Stomach smooth muscle (tissue), 2 donors: ENCODE measurements at regions not wholly inside any gene's neighbourhood (a gene's known extent, or its start where the extent isn't known, plus 50 kb on each side); places are given as distances from the start of the nearest gene placed in this dataset.
"Not testable (repeated sequence)": the region's sequence is repeated elsewhere in the genome, so short reads cannot be mapped to it uniquely, and the experiment has no call there.

ENCODE experiments used
- H3K27ac ChIP-seq: one replicate; pipeline ENCODE4 v1.7.0; 2013; ENCODE audit warnings: mild to moderate bottlenecking, low read length, inconsistent platforms
- H3K27me3 ChIP-seq, 2 donors: one replicate each; pipeline ENCODE4 v1.7.0; 2013; ENCODE audit warnings: low read length in 2 of 2; ENCODE audit not compliant: insufficient read depth in 2 of 2, control insufficient read depth in 1 of 2
- H3K36me3 ChIP-seq, 2 donors: one replicate each; pipeline ENCODE4 v1.7.0; 2013; ENCODE audit warnings: low read length in 2 of 2; ENCODE audit not compliant: control insufficient read depth in 2 of 2, insufficient read depth in 2 of 2
- H3K4me1 ChIP-seq: one replicate; pipeline ENCODE4 v1.7.0; 2013; ENCODE audit warnings: low read length; ENCODE audit not compliant: control insufficient read depth, insufficient read depth
- H3K4me3 ChIP-seq, 2 donors: one replicate each; pipeline ENCODE4 v1.7.0; 2013; ENCODE audit warnings: low read length in 2 of 2
- H3K9ac ChIP-seq, 2 donors: one replicate each; pipeline ENCODE4 v1.7.0; 2013; ENCODE audit warnings: low read length in 2 of 2, mild to moderate bottlenecking in 1 of 2
- H3K9me3 ChIP-seq, 2 donors: one replicate each; pipeline ENCODE4 v1.7.0; 2013; ENCODE audit warnings: low read length in 2 of 2; ENCODE audit not compliant: control insufficient read depth in 2 of 2
- donor health status: healthy.
- donor health status: Pancreatic carcinoma.

GRCh38 chr14:50031602-50032313, 84.6 kb downstream of the VCPKMT start:
- Histone ChIP-seq H3K9ac (no peak overlapping the region), H3K27ac (peak overlapping the region; percentile 12), H3K27me3 (no peaks in the 10 kb centered on the region), H3K9me3 (no peaks in the 10 kb centered on the region), H3K4me3 (no peak overlapping the region), H3K4me1 (no peaks in the 10 kb centered on the region), H3K36me3 (no peaks in the 10 kb centered on the region)

- H3K36me3 ChIP-seq, H3K9me3 ChIP-seq, H3K4me3 ChIP-seq, H3K27ac ChIP-seq, H3K9ac ChIP-seq, H3K27me3 ChIP-seq, H3K4me1 ChIP-seq: not testable (repeated sequence)
Observed at GRCh38 chr14:50032462-50033167, 83.8 kb downstream of the VCPKMT start.

- no peak overlapping the region for H3K4me3 ChIP-seq
- H3K27me3 ChIP-seq: no peaks in the 10 kb centered on the region
- H3K36me3 ChIP-seq: no peaks in the 10 kb centered on the region
- H3K9me3 ChIP-seq: no peaks in the 10 kb centered on the region
- peaks cover 11% of the 10 kb centered on the region for H3K4me1 ChIP-seq
- H3K27ac ChIP-seq: no peak overlapping the region
- H3K9ac ChIP-seq: no peak overlapping the region
Observed at GRCh38 chr14:50035214-50035613, 81.2 kb downstream of the VCPKMT start.

- Histone ChIP-seq H3K36me3 (no peaks in the 10 kb centered on the region), H3K4me3 (no peak overlapping the region), H3K4me1 (peaks cover 11% of the 10 kb centered on the region), H3K9me3 (no peaks in the 10 kb centered on the region), H3K27me3 (no peaks in the 10 kb centered on the region), H3K9ac (no peak overlapping the region), H3K27ac (no peak overlapping the region)
Observed at GRCh38 chr14:50036211-50036610, 80.2 kb downstream of the VCPKMT start.

GRCh38 chr14:50036637-50037036, 79.7 kb downstream of the VCPKMT start:
- H3K27me3 ChIP-seq: no peaks in the 10 kb centered on the region
- no peak overlapping the region for H3K4me3 ChIP-seq
- no peak overlapping the region for H3K9ac ChIP-seq
- H3K9me3 ChIP-seq: no peaks in the 10 kb centered on the region
- no peak overlapping the region for H3K27ac ChIP-seq
- H3K4me1 ChIP-seq: peaks cover 11% of the 10 kb centered on the region
- H3K36me3 ChIP-seq: no peaks in the 10 kb centered on the region

- no peaks in the 10 kb centered on the region for H3K9me3 ChIP-seq
- no peak overlapping the region for H3K27ac ChIP-seq
- H3K4me3 ChIP-seq: no peak overlapping the region
- no peak overlapping the region for H3K9ac ChIP-seq
- peaks cover 11% of the 10 kb centered on the region for H3K4me1 ChIP-seq
- no peaks in the 10 kb centered on the region for H3K36me3 ChIP-seq
- no peaks in the 10 kb centered on the region for H3K27me3 ChIP-seq
Observed at GRCh38 chr14:50037240-50037639, 79.1 kb downstream of the VCPKMT start.

DNA sequence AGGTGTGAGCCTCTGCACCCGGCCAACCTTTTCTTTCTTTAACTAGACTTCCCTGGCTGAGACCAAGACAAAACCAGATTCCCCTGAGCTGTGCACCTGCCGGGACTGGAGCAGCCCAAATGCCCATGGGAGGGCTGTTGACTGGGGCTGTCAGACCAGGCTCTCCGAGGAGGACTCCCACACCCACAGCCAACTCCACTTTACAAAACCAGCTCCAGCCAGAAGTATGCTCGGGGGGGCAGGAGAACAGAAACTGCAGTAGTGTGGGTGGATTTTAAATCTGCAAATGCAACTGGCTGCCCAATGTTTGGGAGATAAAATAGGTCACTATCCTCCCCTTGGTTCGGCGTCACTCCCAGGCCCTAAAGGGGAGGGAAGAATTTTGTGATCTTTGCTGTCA, 78.5 kb downstream of the VCPKMT start:
- Histone ChIP-seq H3K27ac (peak overlapping the region; percentile 49), H3K4me1 (peaks cover 11% of the 10 kb centered on the region), H3K9ac (no peak overlapping the region), H3K4me3 (no peak overlapping the region), H3K36me3 (no peaks in the 10 kb centered on the region), H3K27me3 (no peaks in the 10 kb centered on the region), H3K9me3 (no peaks in the 10 kb centered on the region)

DNA sequence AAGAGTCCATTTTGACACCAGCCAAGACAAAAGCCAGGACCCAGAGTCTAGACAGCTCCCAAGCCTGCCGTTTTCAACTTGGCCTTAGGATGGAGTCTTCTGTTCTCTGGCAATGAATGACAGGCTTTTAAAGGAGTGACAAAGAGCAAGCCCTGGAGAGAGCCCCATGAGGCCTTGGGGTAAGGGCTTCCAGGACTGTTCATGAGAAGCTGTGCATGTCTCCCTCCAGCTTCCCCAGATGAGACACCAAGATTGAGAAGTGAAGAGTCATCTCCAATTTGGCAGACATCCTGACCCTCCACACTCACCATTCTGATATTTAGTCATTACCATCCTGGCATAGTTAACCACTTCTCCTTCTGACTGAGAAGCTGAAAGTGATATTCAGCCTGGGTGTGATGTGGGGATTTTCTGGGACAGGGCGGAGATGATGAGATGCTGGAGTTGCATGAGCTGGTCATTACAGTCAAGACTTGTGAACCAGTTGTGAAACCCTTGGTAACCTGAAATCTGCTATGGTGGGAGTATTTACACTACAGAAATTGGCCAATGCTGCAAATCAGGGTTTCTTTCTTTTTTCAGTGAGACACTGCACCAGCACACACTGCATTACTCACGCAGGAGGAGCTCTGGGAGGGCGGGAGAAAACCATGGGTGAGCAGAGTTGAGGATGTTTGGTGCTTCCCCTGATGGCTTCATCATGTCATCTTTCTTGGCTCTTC, 77.8 kb downstream of the VCPKMT start:
- Histone ChIP-seq H3K27ac (peak overlapping the region; percentile 49), H3K9ac (peak overlapping the region in 1 of 2 donors; percentile 36), H3K4me1 (peaks cover 11% of the 10 kb centered on the region), H3K27me3 (no peaks in the 10 kb centered on the region), H3K9me3 (no peaks in the 10 kb centered on the region), H3K4me3 (no peak overlapping the region), H3K36me3 (no peaks in the 10 kb centered on the region)

- H3K27me3 ChIP-seq: no peaks in the 10 kb centered on the region
- H3K4me1 ChIP-seq: peaks cover 11% of the 10 kb centered on the region
- no peaks in the 10 kb centered on the region for H3K36me3 ChIP-seq
- no peak overlapping the region for H3K4me3 ChIP-seq
- H3K9ac ChIP-seq: no peak overlapping the region
- H3K9me3 ChIP-seq: no peaks in the 10 kb centered on the region
- H3K27ac ChIP-seq: no peak overlapping the region
Observed at GRCh38 chr14:50039120-50039517, 77.3 kb downstream of the VCPKMT start.

DNA sequence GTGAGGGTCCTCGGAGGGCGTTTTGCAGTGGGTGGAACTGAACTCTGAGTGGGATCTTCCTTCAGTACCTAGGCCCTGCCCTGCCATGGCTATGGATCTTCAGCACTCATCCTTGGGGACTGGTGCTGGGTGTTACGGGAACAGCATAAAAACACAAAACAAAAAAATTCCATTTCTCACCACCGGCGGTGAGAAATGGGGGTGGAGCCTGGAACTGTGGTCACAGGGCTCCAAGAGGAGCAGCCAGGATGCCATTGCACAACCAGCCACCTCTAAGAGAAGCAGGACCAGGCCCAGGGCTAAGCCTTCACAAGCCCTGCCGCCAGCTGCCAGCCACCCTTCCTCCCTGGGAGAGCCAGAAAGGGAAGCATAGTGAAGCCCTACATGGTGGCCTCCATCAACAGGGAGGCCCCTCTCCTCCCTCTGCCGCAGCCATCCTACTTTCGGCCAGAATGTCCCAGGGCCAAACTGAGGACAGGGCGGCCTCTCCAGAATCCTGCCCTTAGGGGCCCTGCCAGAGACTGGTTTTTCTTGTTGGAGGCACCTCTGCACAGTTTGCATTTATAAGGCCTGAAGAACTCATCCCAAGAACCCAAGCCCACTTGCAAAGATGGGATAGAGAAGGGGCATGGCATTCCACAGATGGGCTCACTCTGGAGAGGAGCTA, 76.5 kb downstream of the VCPKMT start:
- Histone ChIP-seq H3K9ac (no peak overlapping the region), H3K36me3 (no peaks in the 10 kb centered on the region)

More for the DNA sequence above, 76.5 kb downstream of the VCPKMT start:
- Histone ChIP-seq H3K9me3 (no peaks in the 10 kb centered on the region), H3K4me1 (peaks cover 15% of the 10 kb centered on the region), H3K27me3 (no peaks in the 10 kb centered on the region), H3K27ac (no peak overlapping the region), H3K4me3 (no peak overlapping the region)
